GM21576 (cell line): ENCODE measurements at regions not wholly inside any gene's neighbourhood (a gene's known extent, or its start where the extent isn't known, plus 50 kb on each side); places are given as distances from the start of the nearest gene placed in this dataset.
"Not testable (repeated sequence)": the region's sequence is repeated elsewhere in the genome, so short reads cannot be mapped to it uniquely, and the experiment has no call there.

Experiments
- ATAC-seq: cut with Tn5 transposase; IDR thresholded peaks from one replicate; pipeline ENCODE4 v1.9.1; 2021; ENCODE audit warnings: mild to moderate bottlenecking, moderate library complexity; ENCODE audit not compliant: unreplicated experiment

DNA sequence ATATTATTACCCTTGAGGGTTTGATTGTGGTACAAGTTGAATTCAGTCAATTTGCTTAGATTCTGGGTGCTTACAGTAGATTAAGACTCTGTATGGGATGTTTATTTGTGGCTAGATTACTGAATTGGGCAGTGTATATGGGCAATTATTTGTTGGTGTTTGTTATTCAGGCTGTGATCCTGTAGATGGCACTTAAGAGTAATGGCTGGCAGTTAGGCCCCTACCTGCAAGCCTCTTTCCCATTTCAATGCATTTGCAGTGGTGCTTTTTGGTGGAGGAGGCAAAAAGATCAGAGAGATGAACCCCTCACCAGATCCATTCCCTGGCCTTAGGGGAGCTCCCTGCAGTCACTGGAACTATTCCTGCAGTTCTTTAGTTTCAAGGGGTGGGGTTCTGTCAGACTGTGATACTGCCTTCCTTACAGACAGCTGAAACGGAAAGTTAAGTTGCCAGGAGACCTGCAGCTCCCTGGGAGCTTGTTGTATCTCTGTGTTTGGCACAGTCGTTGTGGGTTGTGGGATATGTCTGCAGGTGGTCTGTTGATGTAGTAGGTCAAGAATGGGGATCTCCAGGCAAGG, 199.5 kb downstream of the AASDHPPT start:
- no peak for ATAC-seq

DNA sequence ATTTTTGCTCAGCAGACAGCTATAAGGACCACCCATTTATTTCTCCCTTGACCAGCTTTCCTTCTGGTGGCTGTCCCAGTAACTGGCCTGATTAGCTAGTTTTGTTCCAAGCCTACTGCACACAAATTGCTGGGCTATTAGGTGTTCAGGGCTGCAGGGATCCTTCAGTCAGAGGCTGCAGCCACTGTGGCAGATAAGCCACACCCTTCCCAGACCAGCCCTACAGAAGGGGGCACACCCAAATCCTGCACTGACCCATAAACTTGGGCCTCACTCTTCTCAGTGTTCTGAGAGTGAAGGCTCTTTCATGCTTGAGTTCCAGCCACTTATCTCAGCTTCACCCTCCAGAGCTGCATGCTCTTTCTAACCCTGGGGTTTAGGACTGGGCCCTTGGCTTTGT, 200.0 kb downstream of the AASDHPPT start:
- no peak for ATAC-seq

GRCh38 chr11:106278391-106278790, 200.9 kb downstream of the AASDHPPT start:
- ATAC-seq: no peak

DNA sequence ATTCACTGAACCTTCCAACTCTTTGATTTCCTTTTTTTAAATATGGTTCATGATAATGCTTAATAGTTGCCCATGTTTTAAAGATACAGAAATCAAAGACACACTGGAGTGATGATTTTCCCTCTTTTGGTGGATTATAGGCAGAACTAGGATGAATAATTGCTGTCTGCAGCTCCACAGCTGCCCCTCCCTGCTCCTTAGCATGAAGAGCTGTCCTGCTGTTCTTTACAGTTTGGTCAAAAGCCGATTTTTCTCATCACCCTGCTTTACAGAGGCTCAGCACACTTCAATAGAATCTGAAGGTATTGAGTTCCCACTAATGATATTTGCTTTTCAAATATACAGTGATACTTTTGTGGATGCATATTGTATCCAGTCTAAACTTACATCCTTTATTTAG, 202.6 kb downstream of the AASDHPPT start:
- ATAC-seq: no peak

- no peak for ATAC-seq
Observed at GRCh38 chr11:106281455-106282173, 204.2 kb downstream of the AASDHPPT start.

DNA sequence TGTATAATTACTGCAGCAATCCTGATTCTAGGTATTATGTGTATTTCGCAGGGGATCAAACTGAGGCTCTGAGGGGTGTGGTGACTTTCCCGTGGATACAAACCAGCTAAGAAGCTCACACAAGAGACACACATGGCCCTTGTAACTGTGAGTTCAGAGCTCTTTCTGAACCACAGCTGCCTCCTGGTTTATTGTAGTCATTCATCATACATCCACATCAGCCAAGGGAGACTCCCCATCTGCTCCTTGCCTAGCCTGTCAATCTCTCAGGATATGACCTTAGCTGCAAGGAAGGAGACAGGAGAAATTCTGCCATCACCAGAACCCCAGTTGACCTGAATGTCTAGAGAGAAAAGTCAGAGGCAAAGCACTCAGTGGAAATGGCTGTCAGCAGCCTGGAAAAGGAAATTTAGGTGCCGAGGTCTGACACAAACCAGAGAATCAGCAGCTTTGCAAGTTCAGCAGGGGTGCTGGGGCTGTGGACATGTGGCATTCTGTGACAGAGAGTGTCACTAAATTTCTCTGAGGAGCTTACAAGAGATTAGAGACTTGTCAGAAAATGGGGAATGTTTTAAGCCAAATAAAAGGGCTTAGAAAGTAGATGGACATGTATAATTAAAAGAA, 209.5 kb downstream of the AASDHPPT start:
- ATAC-seq: no peak

- no peak for ATAC-seq
Observed at GRCh38 chr11:106288057-106288456, 210.6 kb downstream of the AASDHPPT start.

GRCh38 chr11:106288822-106289387, 211.4 kb downstream of the AASDHPPT start:
- ATAC-seq: no peak

DNA sequence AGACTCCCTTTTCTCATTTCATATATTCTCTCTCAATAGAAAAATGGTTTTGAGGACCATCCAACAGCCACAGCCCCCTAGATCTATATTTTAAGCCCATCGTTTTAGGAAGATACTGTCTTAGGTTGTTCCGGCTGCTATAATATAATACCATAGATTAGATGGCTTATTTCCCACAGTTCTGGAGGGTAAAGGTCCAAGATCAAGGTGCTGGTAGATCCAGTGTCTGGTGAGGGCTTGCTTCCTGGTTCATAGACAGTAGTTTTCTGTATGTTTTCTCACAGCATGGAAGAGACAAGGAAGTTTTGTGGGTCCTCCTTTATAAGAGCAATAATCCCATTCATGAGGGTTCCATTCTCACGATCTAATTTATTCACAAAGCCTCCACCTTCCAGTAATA, 215.1 kb downstream of the AASDHPPT start:
- ATAC-seq: no peak

DNA sequence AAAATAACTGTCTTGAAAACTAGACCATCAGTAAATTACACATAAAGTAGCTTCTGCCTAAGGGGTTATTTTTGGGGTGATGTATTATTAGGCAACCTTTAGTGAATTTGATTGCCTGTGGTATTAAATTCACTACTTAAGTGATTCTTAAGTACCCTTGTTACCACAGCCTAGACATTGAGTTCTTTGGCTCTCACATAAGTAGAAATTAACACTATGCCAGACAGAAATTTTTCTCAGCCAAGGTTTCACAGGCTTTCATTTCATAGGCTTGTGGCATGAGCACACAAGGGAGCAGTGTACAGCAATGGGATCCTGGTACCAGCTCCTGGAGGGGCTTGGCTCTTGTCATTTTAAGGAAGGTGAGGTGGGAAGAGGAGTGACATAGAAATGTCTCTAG, 218.5 kb downstream of the AASDHPPT start:
- no peak for ATAC-seq

DNA sequence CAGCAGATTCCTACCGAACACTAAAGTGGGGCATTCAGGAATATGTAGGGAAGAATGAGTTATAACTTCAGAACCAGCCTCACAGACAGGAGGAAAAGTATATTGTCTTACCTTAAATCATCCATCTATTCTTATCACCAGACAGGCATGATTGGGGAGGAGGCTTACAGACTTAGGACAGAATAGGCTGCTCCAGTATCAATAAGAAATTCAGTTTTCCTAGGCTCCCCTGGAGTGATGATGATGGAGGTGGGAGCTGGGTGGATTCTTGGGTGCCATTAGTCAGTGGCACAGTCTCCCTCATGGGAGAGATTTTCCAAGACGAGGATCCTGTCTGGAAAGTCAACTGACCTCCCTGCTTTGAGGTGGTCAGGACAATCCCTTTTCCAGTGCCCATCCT, 225.0 kb downstream of the AASDHPPT start:
- no peak for ATAC-seq

DNA sequence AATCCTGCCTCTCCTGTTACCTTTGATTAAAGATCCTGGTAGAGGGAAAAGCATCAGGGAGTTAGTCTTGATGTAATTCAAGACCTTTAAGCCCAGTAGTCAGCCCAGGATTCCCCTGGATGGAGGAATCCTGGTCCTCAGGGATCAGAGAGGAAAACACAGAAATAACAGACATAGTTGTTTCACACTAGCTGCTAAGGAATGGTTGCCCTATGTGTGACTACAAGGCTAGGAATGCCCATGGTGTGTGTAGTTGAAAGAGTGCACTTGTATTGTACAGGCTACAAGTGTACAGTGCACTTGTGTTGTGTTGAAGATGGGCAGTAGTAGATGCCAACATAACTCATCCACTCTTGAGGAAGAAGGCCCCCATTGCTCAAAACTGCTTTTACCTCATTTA, 226.8 kb downstream of the AASDHPPT start:
- no peak for ATAC-seq

- no peak for ATAC-seq
Observed at GRCh38 chr11:106305458-106305857, 228.0 kb downstream of the AASDHPPT start.

DNA sequence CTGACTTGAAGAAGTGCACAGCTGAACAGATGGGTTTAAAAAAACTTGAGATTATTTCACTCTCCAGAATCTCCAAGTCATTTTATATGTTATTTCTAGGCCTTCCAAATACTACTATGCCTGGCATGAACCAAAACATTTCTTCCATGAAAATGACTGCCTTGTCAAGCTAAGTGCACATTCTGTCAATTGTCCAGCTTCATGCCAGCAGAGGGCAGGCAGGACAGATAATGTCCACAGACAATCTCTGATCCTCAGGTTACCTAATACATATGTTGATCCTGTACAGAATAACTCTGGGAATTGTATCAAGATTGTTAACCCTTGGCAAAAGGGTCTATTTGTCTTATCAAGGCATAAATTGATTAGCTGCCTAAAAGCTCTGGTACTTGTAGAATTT, 229.5 kb downstream of the AASDHPPT start:
- no peak for ATAC-seq

GRCh38 chr11:106309070-106309684, 231.7 kb downstream of the AASDHPPT start:
- no peak for ATAC-seq

- no peak for ATAC-seq
Observed at GRCh38 chr11:106311531-106312230, 234.2 kb downstream of the AASDHPPT start.

- ATAC-seq: not testable (repeated sequence)
Observed at GRCh38 chr11:106317208-106317773, 239.8 kb downstream of the AASDHPPT start.

DNA sequence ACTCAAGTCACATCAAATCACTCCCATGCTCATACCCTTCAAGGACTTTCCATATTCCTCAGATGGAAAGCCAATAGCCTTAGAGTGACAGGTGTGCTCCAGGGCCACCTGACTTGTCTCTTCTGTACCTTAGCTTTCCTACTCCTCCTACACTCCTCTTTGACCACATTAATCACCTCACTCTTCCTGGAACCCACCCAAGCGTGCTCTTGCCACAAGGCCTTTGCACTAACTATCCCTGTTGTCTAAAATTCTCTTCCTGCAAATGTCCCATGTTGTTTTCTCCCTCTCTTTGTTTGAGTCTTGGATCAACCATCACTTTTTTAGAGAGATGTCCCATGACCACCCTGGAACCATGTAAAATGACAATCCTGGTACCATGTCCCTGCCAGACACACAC, 244.1 kb downstream of the AASDHPPT start:
- ATAC-seq: no peak

DNA sequence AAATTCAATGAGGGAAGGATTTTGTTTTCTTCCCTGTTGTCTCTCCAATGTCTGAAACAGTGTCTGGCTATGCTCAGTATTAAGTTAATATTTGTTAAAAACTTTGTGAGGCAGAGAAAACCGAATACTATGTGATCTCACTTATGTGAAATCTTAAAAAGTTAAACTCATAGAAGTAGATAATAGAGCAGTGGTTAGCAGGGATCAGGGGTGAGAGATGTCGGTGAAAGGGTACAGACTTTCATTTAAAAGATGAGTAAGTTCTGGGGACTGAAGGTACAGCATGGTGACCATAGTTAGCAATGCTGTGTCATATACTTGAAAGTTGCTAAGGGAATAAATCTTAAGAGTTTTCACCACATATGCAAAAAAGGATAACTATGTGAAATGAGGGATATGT, 244.6 kb downstream of the AASDHPPT start:
- ATAC-seq: no peak

DNA sequence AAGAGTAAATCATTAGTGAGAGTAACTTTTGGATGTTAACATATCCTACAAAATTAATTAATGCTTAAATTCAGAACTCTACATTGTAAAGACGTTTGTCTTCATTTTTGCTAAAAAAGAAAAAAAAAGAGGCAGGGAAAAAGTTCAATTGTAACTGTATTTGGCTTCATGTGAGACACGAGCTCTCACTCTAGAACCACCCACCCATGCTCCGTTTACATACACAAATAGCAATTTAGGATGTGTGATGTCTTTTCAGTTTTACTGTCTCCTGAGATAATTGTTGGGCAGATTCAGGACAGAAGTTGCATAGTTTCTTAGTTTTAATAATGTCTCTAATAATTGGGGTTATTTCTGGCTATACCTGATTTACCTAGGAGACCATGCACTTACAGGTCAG, 248.6 kb downstream of the AASDHPPT start:
- ATAC-seq: no peak

- ATAC-seq: no peak
Observed at GRCh38 chr11:106327134-106327533, 249.7 kb downstream of the AASDHPPT start.
